ENCODE measurements at regions not wholly inside any gene's neighbourhood (a gene's known extent, or its start where the extent isn't known, plus 50 kb on each side); places are given as distances from the start of the nearest gene placed in this dataset.
"Not testable (repeated sequence)": the region's sequence is repeated elsewhere in the genome, so short reads cannot be mapped to it uniquely, and the experiment has no call there.

GRCh38 chr11:69916251-69916649 is 97.0 kb upstream of the FGF3 start:
- peak; percentile 33 for DNase-seq (ENCODE audit: low spot score)
- not testable (repeated sequence) for ATAC-seq

GRCh38 chr11:69916806-69917387 is 97.7 kb upstream of the FGF3 start:
- no peak for DNase-seq (ENCODE audit: low spot score)
- no peak for ATAC-seq

- ATAC-seq = no peak
- DNase-seq (ENCODE audit: low spot score) = no peak
Measured at GRCh38 chr11:69917529-69917928, 98.3 kb upstream of the FGF3 start.

GRCh38 chr11:69918231-69918937 is 99.2 kb upstream of the FGF3 start:
- ATAC-seq = peak; percentile 80

GRCh38 chr11:69918938-69919650 is 99.9 kb upstream of the FGF3 start:
- peak; percentile 75 for DNase-seq (ENCODE audit: low spot score)
- ATAC-seq = peak; percentile 78

More at GRCh38 chr11:69918231-69918937, 99.2 kb upstream of the FGF3 start:
- DNase-seq (ENCODE audit: low spot score) = peak; percentile 62

GRCh38 chr11:69919659-69920344 is 100.6 kb upstream of the FGF3 start:
- ATAC-seq (no peak), DNase-seq (ENCODE audit: low spot score) (peak; percentile 37)

DNA sequence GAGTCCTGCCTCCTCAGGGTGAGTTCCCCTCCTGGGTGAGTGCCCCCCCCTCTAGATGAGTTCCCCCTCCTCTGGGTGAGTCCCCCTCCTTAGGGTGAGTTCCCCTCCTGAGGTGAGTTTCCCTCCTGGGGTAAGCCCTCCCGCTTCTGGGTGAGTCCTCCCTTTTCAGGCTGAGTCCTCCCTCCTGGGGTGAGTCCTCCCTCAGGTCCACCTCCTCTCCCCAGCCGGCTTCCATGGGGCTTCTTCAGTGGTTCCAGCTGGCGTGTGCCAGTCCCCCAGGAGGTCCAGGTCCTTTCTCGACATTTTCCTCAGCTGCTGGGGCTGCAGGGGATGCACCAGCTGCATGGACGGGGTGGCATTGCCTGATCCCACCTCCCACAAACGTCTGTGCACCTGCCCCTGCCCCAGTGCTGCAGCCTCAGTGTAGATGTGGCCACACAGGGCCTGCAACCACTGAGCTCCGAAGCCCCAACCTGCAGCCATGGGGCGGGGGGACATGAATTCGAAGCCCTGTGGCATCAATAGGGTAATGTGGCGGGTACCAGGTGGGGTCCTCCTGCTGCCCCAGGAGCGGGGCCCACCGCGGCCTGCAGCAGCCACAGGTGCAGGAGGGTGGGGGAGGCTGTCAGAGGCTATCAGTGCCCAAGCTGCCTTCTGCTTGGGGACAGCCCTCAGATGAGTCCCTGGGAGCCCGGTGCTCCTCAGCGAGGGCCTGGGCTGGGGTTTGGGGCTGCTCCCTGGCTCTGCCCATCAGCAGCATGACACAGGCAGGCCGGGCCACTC is 101.3 kb upstream of the FGF3 start:
- DNase-seq (ENCODE audit: low spot score) = peak; percentile 38

GRCh38 chr11:69921128-69922014 is 102.2 kb upstream of the FGF3 start:
- ATAC-seq (no peak), DNase-seq (ENCODE audit: low spot score) (peak; percentile 24)

More for the DNA sequence above, 101.3 kb upstream of the FGF3 start:
- no peak for ATAC-seq

- peak; percentile 23 for DNase-seq (ENCODE audit: low spot score)
- ATAC-seq = no peak
Measured at GRCh38 chr11:69922015-69922595, 102.9 kb upstream of the FGF3 start.

GRCh38 chr11:69922596-69923111 is 103.4 kb upstream of the FGF3 start:
- no peak for DNase-seq (ENCODE audit: low spot score)
- no peak for ATAC-seq

GRCh38 chr11:69923196-69923595 is 104.0 kb upstream of the FGF3 start:
- ATAC-seq = no peak
- no peak for DNase-seq (ENCODE audit: low spot score)

DNA sequence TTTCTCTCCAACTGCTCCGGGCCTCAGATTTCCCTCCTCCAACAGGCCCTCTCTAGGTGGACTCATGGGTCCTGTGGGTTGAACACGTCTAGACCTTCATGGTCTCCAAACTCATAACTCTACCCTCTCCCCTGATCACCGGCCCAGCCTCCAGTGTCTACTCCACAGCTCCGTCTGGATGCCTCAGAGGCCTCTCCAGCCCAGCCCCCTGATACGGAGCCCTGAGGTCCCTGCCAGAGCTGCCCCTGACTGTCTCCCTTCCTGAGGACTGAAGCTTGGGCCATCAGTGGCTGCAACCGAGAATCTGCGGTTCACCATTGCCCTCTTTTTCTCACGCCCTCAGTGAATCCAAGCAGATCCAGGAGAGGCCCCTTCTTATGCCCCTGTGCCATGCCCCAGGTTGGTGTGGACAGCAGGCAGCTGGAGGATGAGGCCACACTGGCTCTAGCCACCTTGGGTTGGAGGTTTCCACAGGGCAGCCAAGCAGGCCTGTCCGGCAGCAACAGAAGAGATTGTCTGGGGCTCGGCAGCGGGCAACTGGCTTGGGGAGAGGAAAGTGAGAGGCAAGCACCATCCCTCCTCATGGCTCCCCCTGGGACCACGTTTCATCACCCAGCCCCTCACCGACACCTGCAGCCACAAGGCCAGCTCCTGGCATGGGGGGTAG is 104.6 kb upstream of the FGF3 start:
- no peak for ATAC-seq
- no peak for DNase-seq (ENCODE audit: low spot score)

DNA sequence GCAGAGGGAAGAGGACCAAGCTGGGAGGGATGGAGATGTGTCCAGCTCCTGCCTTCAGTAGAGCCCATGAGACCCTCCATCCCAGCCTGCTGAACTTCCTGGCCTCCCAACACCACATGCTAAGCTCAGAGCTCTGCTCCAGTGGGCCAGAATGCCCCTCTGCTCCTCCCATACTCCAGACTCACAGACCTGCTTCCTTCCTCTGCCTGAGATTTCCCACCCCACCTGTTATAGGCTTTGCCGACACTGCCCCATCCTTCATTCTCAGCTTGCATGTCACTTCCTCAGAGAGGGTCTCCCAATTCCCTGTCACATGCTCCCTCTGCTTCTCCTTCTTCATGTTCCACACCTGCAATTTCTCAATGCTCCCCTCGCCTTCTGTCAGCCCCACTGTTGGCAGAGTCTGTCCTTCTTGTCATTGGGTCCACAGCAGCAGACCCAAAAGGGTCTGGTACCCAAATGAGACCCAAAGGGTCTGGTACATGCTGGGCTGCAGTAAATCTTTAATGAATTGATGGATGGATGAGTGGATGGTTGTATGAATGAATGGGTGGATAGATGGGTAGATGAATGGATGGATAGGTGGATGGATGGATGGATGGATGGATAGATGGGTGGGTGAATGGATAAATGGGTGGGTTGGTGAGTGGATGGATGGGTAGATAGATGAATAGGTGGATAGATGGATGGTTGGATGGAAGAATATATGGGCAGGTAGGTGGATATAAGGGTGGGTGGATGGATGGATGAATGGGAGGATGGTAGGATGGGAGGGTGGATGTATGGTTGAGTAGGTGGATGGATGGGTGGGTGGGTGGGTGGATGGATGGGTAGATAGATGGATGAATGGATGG is 105.3 kb upstream of the FGF3 start:
- ATAC-seq = no peak
- no peak for DNase-seq (ENCODE audit: low spot score)

GRCh38 chr11:69925366-69926196 is 106.4 kb upstream of the FGF3 start:
- no peak for DNase-seq (ENCODE audit: low spot score)

DNA sequence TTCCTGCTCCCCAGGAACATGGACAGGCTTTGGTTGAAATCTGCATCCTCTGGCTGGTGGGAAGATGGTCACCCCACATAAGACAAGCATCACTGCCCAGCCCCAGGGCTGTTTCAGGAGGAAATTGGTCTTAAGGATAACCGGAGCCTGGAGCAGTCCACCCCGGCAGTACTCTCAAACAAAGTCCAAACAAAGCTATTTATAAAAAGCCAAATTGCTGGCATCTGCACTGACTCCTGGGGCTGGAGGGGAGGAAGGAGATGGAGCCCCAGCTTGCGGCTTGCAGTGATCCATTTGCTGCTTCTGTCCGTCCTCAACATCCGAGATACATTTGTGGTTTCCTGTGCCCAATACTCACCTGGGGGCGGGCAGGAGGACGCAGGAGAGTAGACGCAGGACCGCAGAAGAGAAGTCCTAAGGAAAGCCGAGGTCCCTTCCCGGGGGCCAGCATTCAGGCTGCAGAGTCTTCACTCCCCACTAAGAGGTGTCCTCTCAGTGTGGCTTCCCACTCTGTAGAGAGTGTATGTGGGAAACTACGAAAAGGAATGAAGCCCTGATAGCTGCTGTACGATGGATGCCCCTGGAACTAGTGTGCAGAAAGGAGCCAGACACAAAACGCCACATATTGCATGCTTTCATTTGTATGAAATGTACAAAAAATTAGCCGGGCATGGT is 107.3 kb upstream of the FGF3 start:
- no peak for DNase-seq (ENCODE audit: low spot score)

More at GRCh38 chr11:69925366-69926196, 106.4 kb upstream of the FGF3 start:
- peak; percentile 36 for ATAC-seq

GRCh38 chr11:69928121-69928520 is 108.9 kb upstream of the FGF3 start:
- DNase-seq (ENCODE audit: low spot score) (no peak), ATAC-seq (no peak)

More for the DNA sequence above, 107.3 kb upstream of the FGF3 start:
- ATAC-seq = no peak

Data from left lobe of liver (tissue), 2 donors.